Liver (tissue), 3 donors: ENCODE measurements at regions not wholly inside any gene's neighbourhood (a gene's known extent, or its start where the extent isn't known, plus 50 kb on each side); places are given as distances from the start of the nearest gene placed in this dataset.

Source experiments
- ATF3 ChIP-seq: IDR thresholded peaks from 2 replicates; pipeline ENCODE4 v1.6.1; 2016; ENCODE audit warnings: antibody characterized with exemption
- CTCF ChIP-seq: fragments of 150-350 bp; IDR thresholded peaks from 2 replicates; pipeline ENCODE4 v1.5.1; 2017; ENCODE audit warnings: improper control_type of control experiment, low read depth, low read length; ENCODE audit not compliant: missing input control
- EGR1 ChIP-seq, 2 donors: IDR thresholded peaks; 2 replicates each; pipeline ENCODE4 v1.6.1; 2016 to 2018; ENCODE audit warnings: antibody characterized with exemption in 2 of 2, low read depth in 2 of 2
- GABPA ChIP-seq, 2 donors: IDR thresholded peaks in 1 of 2; conservative IDR thresholded peaks in 1 of 2; 2 replicates each; pipeline ENCODE4 v1.6.1; 2016; ENCODE audit warnings: antibody characterized with exemption in 2 of 2, mild to moderate bottlenecking in 1 of 2, moderate library complexity in 1 of 2
- JUND ChIP-seq, 2 donors: IDR thresholded peaks; 2 replicates each; pipeline ENCODE4 v1.6.1; 2016; ENCODE audit warnings: antibody characterized with exemption in 2 of 2
- MAX ChIP-seq: IDR thresholded peaks from 2 replicates; pipeline ENCODE4 v1.6.1; 2016; ENCODE audit warnings: antibody characterized with exemption
- RAD21 ChIP-seq, 2 donors: IDR thresholded peaks; 2 replicates each; pipeline ENCODE4 v1.6.1; 2016; ENCODE audit warnings: antibody characterized with exemption in 2 of 2, mild to moderate bottlenecking in 2 of 2
- REST ChIP-seq: IDR thresholded peaks from 2 replicates; pipeline ENCODE4 v1.6.1; 2016; ENCODE audit warnings: antibody characterized with exemption, mild to moderate bottlenecking
- SP1 ChIP-seq: IDR thresholded peaks from 2 replicates; pipeline ENCODE4 v1.6.1; 2018; ENCODE audit warnings: antibody characterized with exemption, mild to moderate bottlenecking
- TAF1 ChIP-seq: conservative IDR thresholded peaks from 2 replicates; pipeline ENCODE4 v1.6.1; 2016; ENCODE audit warnings: antibody characterized with exemption, mild to moderate bottlenecking
- YY1 ChIP-seq: IDR thresholded peaks from 2 replicates; pipeline ENCODE4 v1.6.1; 2016; ENCODE audit warnings: antibody characterized with exemption, mild to moderate bottlenecking
- donor health status: healthy.
- donor health status: healthy.

- no peak for TF ChIP-seq CTCF
- no peak for TF ChIP-seq RAD21 (IDR thresholded peaks at IDR 0.05)
- TF ChIP-seq ATF3 = no peak
- TF ChIP-seq MAX = no peak
- no peak for TF ChIP-seq SP1
- no peak for TF ChIP-seq REST
- TF ChIP-seq YY1 = no peak
- TF ChIP-seq GABPA (IDR thresholded peaks at IDR 0.05 in 1 of 2, conservative IDR thresholded peaks at IDR 0.05 in 1 of 2) = no peak
- TF ChIP-seq TAF1 = no peak
- no peak for TF ChIP-seq EGR1 (IDR thresholded peaks at IDR 0.05; ENCODE audit: low read depth in 2 of 2)
- TF ChIP-seq JUND (IDR thresholded peaks at IDR 0.05) = no peak
Measured at GRCh38 chr3:75059120-75059519, 444.7 kb upstream of the CNTN3 start.
